ENCODE measurements at regions not wholly inside any gene's neighbourhood (a gene's known extent, or its start where the extent isn't known, plus 50 kb on each side); places are given as distances from the start of the nearest gene placed in this dataset. TPM values are rescaled to one million over a fixed set of nuclear protein-coding genes. Genes with fewer than 3 reads are reported as not detected.

Small RNA genes lying in the stretch of these regions (microRNA-seq; reads per million reads assigned to microRNA genes)
- gene MIR3169 = not detected
